Epithelial cell of esophagus (primary cell): ENCODE measurements at regions not wholly inside any gene's neighbourhood (a gene's known extent, or its start where the extent isn't known, plus 50 kb on each side); places are given as distances from the start of the nearest gene placed in this dataset.

Experiments
- DNase-seq: peaks from one replicate; pipeline ENCODE4 v3.0.0; 2010; ENCODE audit warnings: low read depth
- H3K4me3 ChIP-seq: 2 replicates; pipeline ENCODE4 v1.5.1; 2011; ENCODE audit warnings: mild to moderate bottlenecking, low read length, control low read depth
- CTCF ChIP-seq: IDR thresholded peaks from 2 replicates; pipeline ENCODE4 v1.5.1; 2011; ENCODE audit warnings: low read depth, mild to moderate bottlenecking, low read length, control low read depth, inconsistent platforms; ENCODE audit not compliant: insufficient read depth; ENCODE audit errors: missing control alignments

- no peak for TF ChIP-seq CTCF
- no peak overlapping the region for H3K4me3 ChIP-seq
- no peak for DNase-seq
These were observed 126.8 kb upstream of the OBI1 start for GRCh38 chr13:78785764-78786163.

DNA sequence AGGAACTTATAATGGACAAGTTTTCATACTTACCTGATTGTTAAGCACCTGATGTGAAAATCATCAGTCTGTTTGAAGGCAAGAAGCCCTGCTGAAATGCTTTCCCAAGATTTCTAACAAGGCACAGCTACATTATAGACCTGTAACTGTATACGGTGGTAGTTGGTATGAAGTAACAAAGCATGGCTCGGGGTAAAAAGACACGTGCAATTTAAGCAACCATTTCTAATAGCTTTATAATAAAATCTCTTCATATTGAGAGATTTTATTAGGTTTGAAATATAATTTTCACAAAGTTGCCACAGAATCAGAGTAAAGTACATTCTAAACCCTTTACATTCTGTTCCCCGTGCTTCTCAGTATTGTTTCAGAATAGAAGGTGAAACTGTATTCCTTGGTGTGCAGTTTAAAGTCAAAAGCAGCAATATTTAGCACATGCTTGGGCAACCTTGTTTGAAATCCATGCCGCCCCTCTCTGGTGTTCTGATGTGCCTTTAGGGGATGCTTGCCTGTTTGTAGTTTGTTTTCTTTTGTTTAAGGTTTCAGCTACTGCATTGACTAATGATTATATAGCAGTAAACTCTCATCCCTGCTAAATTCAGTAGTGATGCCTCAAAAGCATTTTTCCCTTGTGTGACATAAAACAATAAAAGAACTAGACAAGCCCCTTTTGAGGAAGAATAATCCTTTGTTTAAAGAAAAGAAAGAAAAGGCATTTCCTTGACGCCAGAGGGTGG is 125.2 kb upstream of the OBI1 start:
- no peak for DNase-seq
- no peak for TF ChIP-seq CTCF

DNA sequence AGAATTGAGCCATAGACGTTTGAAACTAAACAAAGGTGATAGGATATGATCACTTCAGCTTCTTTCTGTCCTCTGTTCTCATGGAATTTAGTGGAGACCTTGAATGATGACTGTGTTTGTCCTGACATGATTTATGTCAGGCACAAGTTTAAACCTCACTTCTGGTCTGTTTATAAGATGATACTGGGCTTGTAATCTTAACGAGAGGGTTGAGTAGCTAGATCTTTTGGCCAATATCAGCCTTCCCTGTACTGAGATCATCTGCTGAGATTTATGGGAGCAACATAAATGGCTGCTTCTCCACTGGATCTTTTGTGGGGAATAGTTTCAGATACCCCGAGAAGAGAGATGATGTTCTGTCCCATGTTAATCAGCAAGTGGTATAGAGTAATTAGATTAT is 121.8 kb upstream of the OBI1 start:
- DNase-seq = no peak
- no peak overlapping the region for H3K4me3 ChIP-seq
- TF ChIP-seq CTCF = no peak

More for the DNA sequence above, 125.2 kb upstream of the OBI1 start:
- H3K4me3 ChIP-seq = no peak overlapping the region

DNA sequence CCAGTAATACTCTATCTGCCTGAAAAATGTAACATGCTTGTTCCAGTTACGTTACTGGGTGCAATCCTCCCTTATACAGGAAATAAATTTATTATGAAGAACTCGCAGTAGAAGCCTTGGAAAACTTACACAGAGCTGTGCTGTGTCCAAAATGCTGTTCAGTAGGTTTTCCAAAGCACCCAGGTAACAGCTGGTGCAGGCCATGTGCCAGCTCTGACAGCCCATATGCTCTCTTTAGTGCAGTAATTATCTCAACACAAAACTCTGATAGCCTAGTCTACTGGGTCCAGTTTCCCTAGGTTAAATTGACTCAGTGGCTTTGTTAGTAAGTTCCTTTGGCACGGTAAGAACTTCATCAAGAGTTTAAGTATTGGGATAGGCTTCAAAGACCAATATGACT is 120.7 kb upstream of the OBI1 start:
- no peak for TF ChIP-seq CTCF
- H3K4me3 ChIP-seq = no peak overlapping the region
- no peak for DNase-seq

GRCh38 chr13:78777976-78778375 is 119.0 kb upstream of the OBI1 start:
- no peak for DNase-seq
- H3K4me3 ChIP-seq = no peak overlapping the region
- no peak for TF ChIP-seq CTCF

DNA sequence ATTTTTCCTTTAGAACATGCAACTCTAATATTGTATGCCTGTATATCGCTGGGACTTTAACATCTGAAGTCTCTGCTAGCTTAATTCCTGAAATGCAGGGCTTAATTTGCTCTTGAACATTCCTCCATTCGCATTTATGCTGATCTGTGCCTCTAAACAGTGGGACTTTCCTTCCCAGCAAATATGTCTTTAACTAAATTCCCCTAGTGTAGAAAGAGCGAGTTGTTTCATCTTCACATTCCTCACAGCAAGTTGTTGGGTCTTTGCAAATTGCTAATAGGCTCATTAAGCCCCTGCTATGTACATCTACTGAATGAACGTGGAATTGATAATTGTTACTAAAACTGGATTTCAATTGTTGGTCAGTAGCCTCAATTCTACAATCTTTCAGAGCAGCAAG is 118.4 kb upstream of the OBI1 start:
- no peak for TF ChIP-seq CTCF
- H3K4me3 ChIP-seq = no peak overlapping the region
- no peak for DNase-seq

DNA sequence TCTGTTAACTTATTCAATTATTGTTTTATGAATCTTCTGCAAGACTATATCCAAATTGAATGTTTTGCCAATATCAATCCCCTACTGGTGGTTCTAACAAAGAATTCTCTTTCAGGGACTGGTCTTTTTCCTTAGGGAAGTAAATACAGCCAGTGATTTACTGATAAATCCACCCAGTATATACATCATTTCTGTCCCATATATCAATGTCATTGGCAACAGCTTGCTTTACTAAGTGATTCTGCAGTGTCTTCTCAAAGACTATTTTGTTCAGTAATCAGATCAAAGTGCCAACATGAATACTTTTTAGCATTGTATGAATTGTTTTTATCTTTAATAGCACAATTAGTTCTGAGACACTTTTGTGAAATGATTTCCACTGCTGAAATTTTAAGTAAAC is 114.0 kb upstream of the OBI1 start:
- no peak overlapping the region for H3K4me3 ChIP-seq
- TF ChIP-seq CTCF = no peak
- no peak for DNase-seq
